GM21515 (cell line): ENCODE measurements at regions not wholly inside any gene's neighbourhood (a gene's known extent, or its start where the extent isn't known, plus 50 kb on each side); places are given as distances from the start of the nearest gene placed in this dataset.
"Not testable (repeated sequence)": the region's sequence is repeated elsewhere in the genome, so short reads cannot be mapped to it uniquely, and the experiment has no call there.

ENCODE experiments used
- ATAC-seq: cut with Tn5 transposase; IDR thresholded peaks from one replicate; pipeline ENCODE4 v1.9.1; 2021; ENCODE audit not compliant: unreplicated experiment

- ATAC-seq = no peak
These were observed 1921.9 kb upstream of the LRRTM1 start for GRCh38 chr2:82226441-82226840.

GRCh38 chr2:82224301-82224940 is 1919.9 kb upstream of the LRRTM1 start:
- no peak for ATAC-seq

GRCh38 chr2:82215212-82215611 is 1910.7 kb upstream of the LRRTM1 start:
- no peak for ATAC-seq

GRCh38 chr2:82199493-82199852 is 1894.9 kb upstream of the LRRTM1 start:
- no peak for ATAC-seq

- no peak for ATAC-seq
These were observed 1894.4 kb upstream of the LRRTM1 start for GRCh38 chr2:82198809-82199492.

- ATAC-seq = no peak
These were observed 1877.7 kb upstream of the LRRTM1 start for GRCh38 chr2:82182270-82182669.

- not testable (repeated sequence) for ATAC-seq
These were observed 1870.7 kb upstream of the LRRTM1 start for GRCh38 chr2:82175210-82175609.

GRCh38 chr2:82172483-82172882 is 1867.9 kb upstream of the LRRTM1 start:
- ATAC-seq = no peak

- ATAC-seq = no peak
These were observed 1864.8 kb upstream of the LRRTM1 start for GRCh38 chr2:82169379-82169778.

GRCh38 chr2:82165377-82165776 is 1860.8 kb upstream of the LRRTM1 start:
- ATAC-seq = no peak

- no peak for ATAC-seq
These were observed 1853.6 kb upstream of the LRRTM1 start for GRCh38 chr2:82158150-82158549.

- ATAC-seq = no peak
These were observed 1850.9 kb upstream of the LRRTM1 start for GRCh38 chr2:82155469-82155868.

- no peak for ATAC-seq
These were observed 1838.8 kb upstream of the LRRTM1 start for GRCh38 chr2:82143343-82143742.

GRCh38 chr2:82139979-82140611 is 1835.5 kb upstream of the LRRTM1 start:
- no peak for ATAC-seq

- no peak for ATAC-seq
These were observed 1832.9 kb upstream of the LRRTM1 start for GRCh38 chr2:82137441-82137840.

- no peak for ATAC-seq
These were observed 1823.5 kb upstream of the LRRTM1 start for GRCh38 chr2:82128051-82128450.

- ATAC-seq = no peak
These were observed 1820.1 kb upstream of the LRRTM1 start for GRCh38 chr2:82124629-82125028.

GRCh38 chr2:82120654-82121053 is 1816.1 kb upstream of the LRRTM1 start:
- ATAC-seq = no peak

- no peak for ATAC-seq
These were observed 1815.6 kb upstream of the LRRTM1 start for GRCh38 chr2:82120115-82120514.

GRCh38 chr2:82109418-82109817 is 1804.9 kb upstream of the LRRTM1 start:
- ATAC-seq = no peak

- no peak for ATAC-seq
These were observed 1794.1 kb upstream of the LRRTM1 start for GRCh38 chr2:82098617-82099016.

GRCh38 chr2:82089518-82089917 is 1785.0 kb upstream of the LRRTM1 start:
- ATAC-seq = no peak
